Smooth muscle cell of the brain vasculature (primary cell): ENCODE measurements at regions not wholly inside any gene's neighbourhood (a gene's known extent, or its start where the extent isn't known, plus 50 kb on each side); places are given as distances from the start of the nearest gene placed in this dataset.
A peak's percentile ranks its signal among the peaks of the same experiment; 100 is the strongest.
"Not testable (repeated sequence)": the region's sequence is repeated elsewhere in the genome, so short reads cannot be mapped to it uniquely, and the experiment has no call there.

ENCODE experiments used
- DNase-seq: peaks from one replicate; pipeline ENCODE4 v3.0.0-alpha.2; 2012; ENCODE audit warnings: low read depth, low spot score

GRCh38 chr16:72657791-72658190 is 390.1 kb downstream of the ZFHX3 start:
- no peak for DNase-seq

- no peak for DNase-seq
Observed at GRCh38 chr16:72657164-72657563, 390.8 kb downstream of the ZFHX3 start.

- no peak for DNase-seq
Observed at GRCh38 chr16:72654535-72654934, 393.4 kb downstream of the ZFHX3 start.

- no peak for DNase-seq
Observed at GRCh38 chr16:72649254-72649944, 398.5 kb downstream of the ZFHX3 start.

- DNase-seq = no peak
Observed at GRCh38 chr16:72646615-72647014, 401.3 kb downstream of the ZFHX3 start.

- no peak for DNase-seq
Observed at GRCh38 chr16:72645538-72645937, 402.4 kb downstream of the ZFHX3 start.

- no peak for DNase-seq
Observed at GRCh38 chr16:72644911-72645310, 403.0 kb downstream of the ZFHX3 start.

- no peak for DNase-seq
Observed at GRCh38 chr16:72639494-72639893, 408.4 kb downstream of the ZFHX3 start.

GRCh38 chr16:72637306-72637705 is 410.6 kb downstream of the ZFHX3 start:
- no peak for DNase-seq

- DNase-seq = no peak
Observed at GRCh38 chr16:72635694-72636093, 412.2 kb downstream of the ZFHX3 start.

GRCh38 chr16:72635104-72635503 is 412.8 kb downstream of the ZFHX3 start:
- no peak for DNase-seq

- not testable (repeated sequence) for DNase-seq
Observed at GRCh38 chr16:72627182-72627896, 420.6 kb downstream of the ZFHX3 start.

GRCh38 chr16:72626623-72627022 is 421.3 kb downstream of the ZFHX3 start:
- no peak for DNase-seq

GRCh38 chr16:72621651-72622050 is 426.3 kb downstream of the ZFHX3 start:
- DNase-seq = no peak

- no peak for DNase-seq
Observed at GRCh38 chr16:72620853-72621252, 427.1 kb downstream of the ZFHX3 start.

GRCh38 chr16:72620348-72620747 is 427.6 kb downstream of the ZFHX3 start:
- DNase-seq = no peak

- DNase-seq = no peak
Observed at GRCh38 chr16:72615856-72616255, 432.1 kb downstream of the ZFHX3 start.

GRCh38 chr16:72612718-72613117 is 435.2 kb downstream of the ZFHX3 start:
- no peak for DNase-seq

GRCh38 chr16:72612256-72612655 is 435.7 kb downstream of the ZFHX3 start:
- peak; percentile 18 for DNase-seq

GRCh38 chr16:72609933-72610332 is 438.0 kb upstream of the PMFBP1 start:
- DNase-seq = no peak

- DNase-seq = no peak
Observed at GRCh38 chr16:72609066-72609465, 437.1 kb upstream of the PMFBP1 start.

- DNase-seq = no peak
Observed at GRCh38 chr16:72604375-72604774, 432.4 kb upstream of the PMFBP1 start.

- no peak for DNase-seq
Observed at GRCh38 chr16:72602499-72602898, 430.5 kb upstream of the PMFBP1 start.
